ENCODE measurements at regions not wholly inside any gene's neighbourhood (a gene's known extent, or its start where the extent isn't known, plus 50 kb on each side); places are given as distances from the start of the nearest gene placed in this dataset.
A peak's percentile ranks its signal among the peaks of the same experiment; 100 is the strongest.
"Not testable (repeated sequence)": the region's sequence is repeated elsewhere in the genome, so short reads cannot be mapped to it uniquely, and the experiment has no call there.

DNA sequence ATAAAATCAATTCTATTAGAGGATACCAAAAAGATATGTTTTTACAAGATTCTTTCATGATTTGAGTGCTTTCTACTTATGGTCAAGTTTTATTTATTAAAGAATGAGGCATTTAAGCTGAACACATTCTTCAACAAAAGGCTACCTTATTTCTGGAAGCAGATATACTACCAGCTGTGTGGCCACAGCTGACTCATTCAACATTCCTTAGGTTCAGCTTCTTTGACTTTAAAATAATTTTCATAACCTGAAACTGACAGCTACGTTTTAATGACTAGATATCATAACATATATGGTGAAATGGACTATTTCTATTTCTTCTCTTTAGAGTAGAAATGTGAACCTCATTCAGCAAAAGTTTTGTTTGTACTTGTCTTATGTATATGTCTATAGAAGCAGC, 414.2 kb upstream of the SEMA3C start:
- DNase-seq = no peak

DNA sequence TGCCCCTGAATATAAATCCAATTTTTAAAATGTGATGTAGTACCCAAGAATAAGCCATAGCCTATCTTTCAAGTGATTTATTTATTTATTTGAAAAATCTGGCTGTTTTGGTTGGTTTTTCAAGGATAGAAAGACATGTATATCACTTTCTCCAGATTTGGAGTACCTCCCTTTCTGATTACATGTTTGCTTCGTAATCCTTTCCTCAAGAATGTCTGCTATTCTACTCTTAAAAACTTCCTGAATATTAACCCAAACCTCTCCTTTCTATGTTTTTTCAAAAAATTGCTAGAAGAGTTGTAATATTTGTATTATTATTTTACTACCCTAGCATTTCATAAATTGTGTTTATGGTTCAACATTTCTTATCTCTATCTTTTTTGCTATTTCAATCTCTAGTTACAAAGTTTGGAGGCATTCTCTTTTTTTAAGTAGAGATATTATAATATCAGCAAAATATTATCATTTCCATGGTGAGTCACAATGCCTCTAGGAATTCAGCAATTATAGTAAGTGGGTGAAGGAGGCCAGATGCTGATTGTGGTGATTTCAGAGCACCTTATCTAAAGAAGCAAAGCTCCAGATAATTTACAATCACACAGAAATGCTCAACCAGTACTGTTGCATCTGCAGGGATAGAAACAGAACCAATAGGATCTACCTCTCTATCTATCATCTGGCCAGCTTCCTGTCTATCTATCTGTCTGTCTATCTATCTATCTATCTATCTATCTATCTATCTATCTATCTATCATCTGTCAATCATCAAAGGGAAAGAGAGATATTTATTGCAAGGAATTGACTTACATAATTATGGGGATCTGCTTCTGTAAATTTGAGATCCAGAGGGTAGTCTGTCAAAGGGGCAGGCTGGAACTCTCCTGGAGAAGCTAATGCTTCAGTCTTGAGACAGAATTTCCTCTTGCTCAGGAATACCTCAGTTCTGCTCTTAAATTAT, 412.5 kb upstream of the SEMA3C start:
- no peak for DNase-seq

DNA sequence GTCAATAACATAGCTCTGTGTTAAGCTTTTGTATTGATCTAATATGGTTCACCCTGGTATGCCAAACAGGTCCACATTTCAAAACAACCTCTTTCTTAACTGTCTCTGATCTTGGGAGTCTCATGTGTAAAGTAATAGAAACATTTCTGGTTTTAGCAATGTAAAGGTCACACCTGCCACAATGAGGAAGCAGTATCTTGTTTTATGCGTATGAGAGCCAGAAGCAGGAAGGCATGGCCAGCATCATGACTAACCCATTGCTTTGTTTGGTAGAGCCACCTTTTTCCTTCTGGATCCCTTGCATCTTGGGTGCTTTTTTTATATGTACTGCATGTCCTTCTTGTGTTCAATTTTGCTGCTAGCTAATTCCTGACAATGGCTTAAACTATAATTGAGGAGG, 411.3 kb upstream of the SEMA3C start:
- no peak for DNase-seq

DNA sequence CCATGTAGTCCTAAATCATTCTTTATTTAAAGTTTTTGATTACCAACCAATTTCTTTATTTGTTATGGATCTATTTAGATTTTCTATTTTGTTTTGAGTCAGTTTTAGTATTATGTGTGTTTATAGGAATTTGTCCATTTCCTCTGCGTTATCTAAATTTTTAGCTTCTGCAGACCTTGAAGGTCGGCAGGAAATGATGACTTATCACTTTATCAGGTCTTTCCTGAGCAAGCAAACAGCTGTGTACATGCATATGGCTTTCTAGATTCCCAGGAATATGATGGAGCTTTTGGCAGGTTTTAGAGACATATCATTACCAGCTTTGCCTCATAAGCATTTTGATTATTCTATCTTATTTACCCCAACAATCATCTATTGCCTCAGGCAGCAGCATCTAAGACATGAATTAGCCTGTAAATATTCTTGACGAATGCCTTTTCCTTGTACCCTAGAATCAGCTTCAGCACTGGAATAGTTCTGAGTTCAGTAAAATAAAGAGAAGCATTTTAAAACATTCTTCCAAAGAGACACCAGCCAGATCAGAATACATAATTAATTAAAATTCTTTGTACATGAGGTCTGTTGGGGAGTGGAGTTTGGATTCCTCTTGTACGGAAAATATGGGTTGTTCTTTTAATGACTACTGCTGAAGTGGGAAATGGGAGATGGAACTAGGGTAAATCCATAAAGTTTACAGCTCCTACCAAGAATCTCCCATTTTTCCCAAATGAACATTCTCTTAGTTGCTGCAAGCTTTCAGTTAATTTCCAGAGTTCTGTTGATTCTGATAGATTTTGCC, 408.8 kb upstream of the SEMA3C start:
- DNase-seq = no peak

- DNase-seq = no peak
Measured at GRCh38 chr7:81321949-81322348, 403.1 kb upstream of the SEMA3C start.

- DNase-seq = no peak
Measured at GRCh38 chr7:81317741-81318140, 398.9 kb upstream of the SEMA3C start.

DNA sequence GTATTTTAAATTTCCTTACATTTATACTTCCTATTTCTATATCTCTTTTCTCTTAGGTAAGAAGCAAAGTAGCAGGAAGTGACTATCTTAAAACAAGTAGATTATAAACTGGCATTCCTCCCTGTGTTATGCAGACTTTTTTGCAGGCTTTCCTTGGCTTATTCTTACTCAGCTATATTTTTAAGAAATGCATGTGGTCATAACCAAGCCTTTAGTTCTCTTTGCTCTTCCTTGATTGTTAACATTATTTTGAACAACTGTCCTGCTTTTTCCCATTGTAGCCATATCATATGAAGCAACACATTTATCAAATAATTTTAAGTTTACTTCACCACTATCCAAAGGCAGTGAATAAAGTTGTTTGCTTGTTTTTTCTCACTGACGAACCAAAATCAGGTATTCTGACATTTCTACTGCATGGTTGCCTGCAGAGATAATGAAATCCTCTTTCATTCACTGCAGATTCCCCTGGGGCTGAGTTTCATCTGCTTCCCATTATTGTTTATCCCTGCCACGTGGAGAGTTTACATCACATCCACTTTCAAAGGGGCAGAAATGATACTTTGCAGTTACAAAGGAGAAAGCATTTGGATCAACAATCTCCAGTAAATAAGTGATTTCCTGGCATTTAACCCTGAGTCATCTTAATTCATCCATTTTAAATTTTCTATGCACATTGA, 389.9 kb upstream of the SEMA3C start:
- DNase-seq = no peak

GRCh38 chr7:81301815-81302214, 383.0 kb upstream of the SEMA3C start:
- no peak for DNase-seq

DNA sequence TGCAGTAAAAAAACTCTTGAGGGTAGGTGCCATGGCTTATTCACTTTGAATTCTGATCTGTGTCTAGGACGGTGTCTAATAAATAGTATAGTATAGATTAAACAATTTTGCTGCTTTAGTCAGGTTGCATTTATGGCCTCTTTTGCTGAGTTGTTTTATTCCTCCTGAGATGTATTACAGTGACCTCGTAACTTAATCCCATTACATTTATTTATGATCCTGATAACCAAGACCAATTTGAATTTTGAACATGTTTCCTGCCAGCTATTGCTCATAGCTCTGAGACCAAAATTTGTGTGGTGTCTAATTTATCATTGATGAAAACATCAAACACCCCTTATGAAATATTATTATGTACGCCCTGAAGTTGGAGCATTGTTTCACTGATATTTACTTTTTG, 381.9 kb upstream of the SEMA3C start:
- DNase-seq = no peak

DNA sequence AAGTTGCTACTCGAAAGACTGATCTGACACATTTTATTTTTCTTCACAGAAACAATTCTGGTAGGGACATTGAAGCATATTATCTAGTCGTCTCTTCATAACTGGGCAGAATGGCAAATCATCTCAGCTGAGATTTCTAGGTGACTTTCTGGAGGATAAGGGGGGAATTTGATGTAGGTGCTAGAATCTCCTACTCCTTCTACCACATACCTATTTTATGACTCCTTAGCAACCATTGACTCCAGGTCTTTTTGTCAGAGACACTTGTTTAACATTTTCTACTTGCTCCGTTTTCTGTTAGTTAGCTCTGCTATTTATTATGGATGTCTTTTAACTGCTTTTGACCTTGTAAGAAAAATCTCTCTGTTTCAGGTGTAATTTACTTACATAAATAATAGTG, 380.9 kb upstream of the SEMA3C start:
- no peak for DNase-seq

DNA sequence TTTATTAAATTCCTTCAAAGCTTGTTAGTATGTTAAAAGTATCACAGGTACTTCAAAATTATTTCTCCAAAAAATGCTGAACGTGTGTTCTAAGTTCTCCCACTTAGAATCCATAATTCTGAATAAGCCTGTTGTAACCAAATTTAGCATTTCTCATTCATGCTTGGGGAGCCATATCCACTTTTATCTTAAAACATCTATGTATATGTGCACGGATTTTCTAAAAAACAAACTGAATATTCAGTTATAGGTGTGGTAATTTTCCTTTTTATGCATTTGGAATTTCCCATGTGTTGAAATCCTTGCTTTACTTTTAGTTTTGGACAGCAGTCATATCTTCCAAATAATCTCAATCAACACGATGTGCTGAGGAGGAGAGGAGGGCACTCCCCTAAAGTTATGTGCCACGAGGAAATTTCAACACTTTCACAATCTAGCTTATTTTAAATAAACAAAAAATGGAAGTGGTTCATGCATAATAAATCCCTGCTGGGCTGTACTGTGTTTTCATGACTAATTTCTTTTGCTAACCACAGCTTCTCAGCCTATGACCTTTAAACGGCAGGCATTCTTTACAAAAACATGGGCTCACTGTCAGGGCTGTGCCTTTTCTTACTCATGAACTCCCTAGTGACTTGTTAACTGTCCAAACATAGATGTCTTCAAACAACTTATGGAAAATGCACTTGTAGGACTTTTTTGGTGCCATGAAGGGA, 380.3 kb upstream of the SEMA3C start:
- peak; percentile 28 for DNase-seq

DNA sequence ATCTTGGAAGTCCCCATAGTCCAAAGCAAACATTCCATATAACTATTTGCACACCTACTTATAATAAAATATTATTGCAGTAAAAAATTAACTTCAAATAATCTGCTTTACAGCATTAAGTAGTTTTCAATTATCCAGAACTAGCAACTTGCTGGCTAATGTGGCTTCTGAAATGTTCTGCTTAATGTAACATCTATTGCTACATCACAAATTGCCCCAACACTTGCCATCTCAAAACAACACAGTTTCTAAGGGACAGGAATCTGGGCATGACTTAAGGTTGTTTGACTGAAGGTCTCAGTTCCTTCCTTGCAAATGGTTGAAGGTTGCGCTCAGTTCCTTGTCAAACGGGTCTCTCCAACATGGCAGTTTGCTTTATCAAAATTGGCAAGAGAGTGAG, 378.5 kb upstream of the SEMA3C start:
- DNase-seq = no peak

- DNase-seq = no peak
Measured at GRCh38 chr7:81296726-81297125, 377.9 kb upstream of the SEMA3C start.

DNA sequence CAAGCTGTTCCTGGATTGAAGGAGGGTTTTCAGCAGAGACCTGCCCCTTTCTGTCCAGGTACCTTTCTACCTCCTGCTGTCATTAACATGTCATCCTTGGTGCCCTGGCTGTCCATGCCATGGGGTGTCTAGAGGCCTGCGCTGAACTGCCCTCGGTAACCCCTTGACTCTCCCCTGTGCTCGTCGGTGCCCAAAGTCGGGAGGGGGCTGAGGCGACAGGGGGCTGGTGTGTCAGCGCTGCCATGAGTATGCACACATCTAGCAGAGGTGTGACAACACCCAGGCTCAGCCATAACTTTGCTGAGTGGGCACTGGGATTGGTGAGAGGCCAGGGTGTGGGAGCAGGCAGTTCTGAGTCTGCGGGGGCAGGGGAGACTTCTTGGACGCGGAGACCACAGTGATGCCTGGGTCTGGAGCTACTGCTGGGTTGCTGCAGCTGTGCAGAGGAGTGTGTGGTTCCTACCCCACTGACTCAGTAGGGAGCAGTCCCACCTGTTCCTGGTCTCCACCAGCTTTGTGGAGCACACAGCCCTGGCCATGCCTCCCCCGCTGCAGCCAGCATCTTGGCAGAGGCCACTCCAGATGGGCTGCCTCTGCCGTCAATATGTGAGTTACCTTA, 376.2 kb upstream of the SEMA3C start:
- DNase-seq = no peak

DNA sequence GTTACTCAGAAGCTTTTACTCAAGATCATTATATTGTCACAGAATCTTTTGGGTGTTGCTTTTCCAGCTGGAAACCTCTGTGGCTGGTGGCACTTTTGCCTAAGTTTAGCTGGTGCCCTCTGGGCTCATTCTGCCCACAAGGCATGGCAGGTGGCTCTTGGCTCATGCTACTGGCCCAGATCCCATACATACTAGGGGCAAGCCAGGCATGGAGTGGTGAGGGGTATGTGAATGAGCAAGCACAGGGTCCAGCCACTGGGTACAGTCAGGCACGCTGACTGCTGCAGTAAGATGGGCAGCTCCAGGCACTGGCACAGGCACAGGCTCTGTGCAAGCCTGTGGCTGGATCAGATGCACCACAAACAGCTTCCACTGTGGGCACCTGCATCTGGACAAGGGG, 375.0 kb upstream of the SEMA3C start:
- DNase-seq = no peak

GRCh38 chr7:81286754-81287153, 367.9 kb upstream of the SEMA3C start:
- not testable (repeated sequence) for DNase-seq

- no peak for DNase-seq
Measured at GRCh38 chr7:81285142-81285871, 366.5 kb upstream of the SEMA3C start.

GRCh38 chr7:81284576-81284975, 365.7 kb upstream of the SEMA3C start:
- DNase-seq = no peak

- no peak for DNase-seq
Measured at GRCh38 chr7:81280531-81280930, 361.7 kb upstream of the SEMA3C start.

DNA sequence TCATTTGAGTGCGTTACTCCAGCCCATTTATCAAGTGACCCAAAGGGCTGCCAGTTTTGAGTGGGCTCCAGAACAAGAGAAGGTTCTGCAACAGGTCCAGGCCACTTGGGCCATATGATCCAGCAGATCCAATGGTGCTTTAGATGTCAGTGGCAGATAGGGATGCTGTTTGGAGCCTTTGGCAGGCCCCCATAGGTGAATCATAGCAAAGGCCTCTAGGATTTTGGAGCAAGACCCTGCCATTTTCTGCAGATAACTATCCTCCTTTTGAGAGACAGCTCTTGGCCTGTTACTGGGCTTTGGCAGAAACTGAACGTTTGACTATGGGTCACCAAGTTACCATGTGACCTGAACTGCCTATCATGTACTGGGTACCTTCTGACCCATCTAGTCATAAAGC, 358.8 kb upstream of the SEMA3C start:
- DNase-seq = no peak

DNA sequence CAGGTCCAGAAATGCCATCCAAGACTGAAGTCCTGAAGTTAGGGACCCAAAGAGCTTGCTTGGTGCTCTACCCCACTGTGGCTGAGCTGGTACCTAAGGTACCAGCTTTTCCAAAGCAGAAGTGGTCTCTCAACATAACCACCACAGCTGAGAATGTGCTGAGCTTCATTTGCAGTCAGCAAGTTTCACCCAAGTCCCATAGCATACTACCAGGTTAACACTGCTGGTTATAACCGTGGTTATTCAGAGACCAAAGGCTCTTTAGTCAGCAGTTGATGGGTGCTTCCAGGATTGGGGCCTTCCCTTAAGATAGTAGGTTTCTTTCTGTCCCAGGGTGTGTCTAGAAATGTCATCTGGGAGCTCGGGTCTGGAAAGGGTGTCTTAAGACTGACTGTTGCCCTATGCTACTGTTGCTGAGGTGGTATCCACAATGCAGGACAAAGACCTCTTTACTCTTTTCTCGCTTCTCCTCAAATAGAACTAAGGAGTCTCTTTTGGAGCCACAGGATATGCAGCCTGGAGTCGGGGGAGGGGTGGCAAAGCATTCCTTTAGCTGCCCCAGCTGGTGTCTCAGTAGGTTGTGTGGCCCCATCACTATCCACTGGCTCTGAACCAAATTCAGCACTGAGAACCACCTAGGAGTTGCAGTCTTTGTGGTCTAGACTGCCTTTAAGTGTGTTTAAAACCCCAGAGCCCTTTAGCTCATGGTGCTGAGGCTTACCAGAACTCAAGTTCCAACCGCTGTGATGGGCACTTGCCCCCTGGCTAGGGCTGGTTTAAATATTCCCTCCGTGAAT, 354.9 kb upstream of the SEMA3C start:
- no peak for DNase-seq

Data from MV-4-11 (cell line).